Aorta (tissue), 5 donors: ENCODE measurements at regions not wholly inside any gene's neighbourhood (a gene's known extent, or its start where the extent isn't known, plus 50 kb on each side); places are given as distances from the start of the nearest gene placed in this dataset.

ENCODE experiments used
- ATAC-seq: fragments of 200-7000 bp; cut with Tn5 transposase; one replicate; pipeline ENCODE4 v1.9.1; 2022; ENCODE audit warnings: moderate library complexity; ENCODE audit not compliant: low FRiP score
- DNase-seq, 2 donors: peaks; one replicate each; pipeline ENCODE4 v3.0.0-alpha.2; 2020
- H3K27ac ChIP-seq, 2 donors: one replicate each; pipeline ENCODE4 v1.5.1; 2013; ENCODE audit warnings: low read length in 2 of 2, mild to moderate bottlenecking in 2 of 2, moderate library complexity in 2 of 2, control low read depth in 1 of 2, inconsistent platforms in 1 of 2, low read depth in 1 of 2
- H3K27me3 ChIP-seq, 2 donors: one replicate each; pipeline ENCODE4 v1.6.1; 2013; ENCODE audit warnings: control low read depth in 1 of 2, low read length in 1 of 2, mild to moderate bottlenecking in 1 of 2, moderate library complexity in 1 of 2; ENCODE audit not compliant: insufficient read depth in 2 of 2, control insufficient read depth in 1 of 2
- H3K36me3 ChIP-seq, 2 donors: one replicate each; pipeline ENCODE4 v1.6.1; 2013; ENCODE audit warnings: control low read depth in 1 of 2, low read length in 1 of 2, mild to moderate bottlenecking in 1 of 2; ENCODE audit not compliant: insufficient read depth in 2 of 2, control insufficient read depth in 1 of 2
- H3K4me1 ChIP-seq, 2 donors: one replicate each; pipeline ENCODE4 v1.6.1; 2013; ENCODE audit warnings: low read length in 2 of 2, control low read depth in 1 of 2, mild to moderate bottlenecking in 1 of 2, moderate library complexity in 1 of 2; ENCODE audit not compliant: insufficient read depth in 2 of 2, control insufficient read depth in 1 of 2
- H3K4me3 ChIP-seq, 2 donors: one replicate each; pipeline ENCODE4 v1.5.1; 2013; ENCODE audit warnings: low read length in 2 of 2, control low read depth in 1 of 2, mild to moderate bottlenecking in 1 of 2
- H3K9me3 ChIP-seq: one replicate; pipeline ENCODE4 v1.6.1; 2013; ENCODE audit warnings: mild to moderate bottlenecking, low read length; ENCODE audit not compliant: control insufficient read depth
- WGBS, 2 donors: extraction: QIAGEN DNeasy Blood & Tissue Kit; methylation state at CpG; one replicate each; pipeline ENCODE4 v1.1.7; 2013; 5-methylcytosine and 5-hydroxymethylcytosine counted together
- intact Hi-C, 2 donors: fragments of 100-400 bp; cut with DNase I; formaldehyde crosslinking; loops; one replicate each; pipeline versions ENCODE4 v1.14.2 to v1.15.0; 2022
- donor health status: healthy with polysubstance abuse.
- donor health status: Bipolar disorder and iron deficiency.
- donor health status: DM: no; HTN: no; CAD: no.
- donor health status: DM: no; HTN: no; CAD: no.
- donor health status: DM: yes; HTN: yes; CAD: no.

GRCh38 chr12:75974323-75975187, 57.0 kb downstream of the PHLDA1 start:
- ATAC-seq (no peak), DNase-seq (peak in 1 of 2 donors; percentile 68)
- 74 to 81% methylated on average over 5 of the region's 5 CpGs for WGBS, 2 donors
- Histone ChIP-seq H3K36me3 (no peaks in the 10 kb centered on the region), H3K4me1 (peaks cover 7 to 10% of the 10 kb centered on the region in 2 donors), H3K4me3 (no peak overlapping the region), H3K27ac (no peak overlapping the region), H3K27me3 (no peaks in the 10 kb centered on the region), H3K9me3 (no peaks in the 10 kb centered on the region)
- intact Hi-C loops = loop anchor here (5.0 to 10.0 kb wide), 2 partner anchors 58 to 160 kb away; partner anchors contain the start of gene PHLDA1 (in 2 of the 2)

DNA sequence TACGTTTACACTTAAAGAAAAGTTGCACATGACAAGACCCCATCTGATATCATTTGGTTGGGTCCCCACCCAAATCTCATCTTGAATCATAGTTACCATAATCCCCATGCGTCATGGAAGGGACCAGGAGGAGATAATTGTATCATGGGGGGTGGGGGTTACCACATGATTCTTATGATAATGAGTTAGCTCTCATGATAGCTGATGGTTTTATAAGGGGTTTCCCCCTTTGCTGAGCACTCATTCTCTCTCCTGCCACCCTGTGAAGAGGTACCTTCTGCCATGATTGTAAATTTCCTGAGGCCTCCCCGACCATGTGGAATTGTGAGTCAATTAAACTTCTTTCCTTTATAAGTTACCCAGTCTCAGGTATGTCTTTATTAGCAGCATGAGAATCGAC, 60.3 kb downstream of the PHLDA1 start:
- no peak for ATAC-seq
- H3K4me1 ChIP-seq = no peaks in the 10 kb centered on the region
- H3K4me3 ChIP-seq = no peak overlapping the region
- no peaks in the 10 kb centered on the region for H3K27me3 ChIP-seq
- no peaks in the 10 kb centered on the region for H3K36me3 ChIP-seq
- no peak overlapping the region for H3K27ac ChIP-seq
- intact Hi-C loops = loop anchor here in 1 of 2 donors (10.0 kb wide), 1 partner anchor 156 kb away; no protein-coding TSS in a partner anchor
- no peak for DNase-seq
- no peaks in the 10 kb centered on the region for H3K9me3 ChIP-seq
- 95 to 97% methylated on average over 4 of the region's 4 CpGs for WGBS, 2 donors

DNA sequence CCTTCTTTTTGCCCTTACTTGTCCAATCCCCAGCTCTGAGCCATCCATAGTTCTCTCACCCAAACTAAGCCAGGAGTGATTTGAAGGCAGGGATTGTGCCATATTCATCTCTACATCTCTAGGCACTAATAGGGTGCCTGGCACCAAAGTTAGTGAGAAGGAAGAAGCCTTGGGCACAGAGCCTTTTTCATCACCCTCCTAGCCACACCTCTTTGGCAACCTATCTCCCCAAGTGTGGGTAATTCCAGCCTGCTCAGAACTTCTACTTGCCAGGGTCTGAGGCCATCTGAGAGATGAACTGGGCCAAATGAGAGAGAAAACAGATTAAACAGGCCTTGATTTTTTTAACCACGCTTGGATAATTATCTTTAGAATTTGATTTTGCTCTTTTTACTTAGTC, 61.3 kb downstream of the PHLDA1 start:
- ATAC-seq = no peak
- intact Hi-C loops = loop anchor here in 1 of 2 donors (10.0 kb wide), 1 partner anchor 156 kb away; no protein-coding TSS in a partner anchor
- no peaks in the 10 kb centered on the region for H3K9me3 ChIP-seq
- H3K27ac ChIP-seq = no peak overlapping the region
- no peaks in the 10 kb centered on the region for H3K36me3 ChIP-seq
- no peak overlapping the region for H3K4me3 ChIP-seq
- WGBS, 2 donors = 63 to 75% methylated on average over 1 of the region's 1 CpG
- no peaks in the 10 kb centered on the region for H3K4me1 ChIP-seq
- H3K27me3 ChIP-seq = no peaks in the 10 kb centered on the region
- no peak for DNase-seq

- DNase-seq (peak in 1 of 2 donors; percentile 52), ATAC-seq (no peak)
- no peaks in the 10 kb centered on the region for H3K4me1 ChIP-seq
- intact Hi-C loops = loop anchor here in 1 of 2 donors (10.0 kb wide), 1 partner anchor 155 kb away; no protein-coding TSS in a partner anchor
- H3K27ac ChIP-seq = no peak overlapping the region
- H3K4me3 ChIP-seq = no peak overlapping the region
- 91% methylated on average over 5 of the region's 5 CpGs for WGBS, 2 donors
- no peaks in the 10 kb centered on the region for H3K9me3 ChIP-seq
- no peaks in the 10 kb centered on the region for H3K36me3 ChIP-seq
- no peaks in the 10 kb centered on the region for H3K27me3 ChIP-seq
These were observed 61.8 kb downstream of the PHLDA1 start for GRCh38 chr12:75969768-75970167.

GRCh38 chr12:75965661-75966060, 65.9 kb downstream of the PHLDA1 start:
- no peak overlapping the region for H3K27ac ChIP-seq
- WGBS, 2 donors = 6 to 10% methylated on average over 2 of the region's 2 CpGs
- H3K36me3 ChIP-seq = no peaks in the 10 kb centered on the region
- no peaks in the 10 kb centered on the region for H3K4me1 ChIP-seq
- H3K9me3 ChIP-seq = no peaks in the 10 kb centered on the region
- H3K27me3 ChIP-seq = no peaks in the 10 kb centered on the region
- intact Hi-C loops = no loop called here
- no peak for ATAC-seq
- no peak for DNase-seq
- no peak overlapping the region for H3K4me3 ChIP-seq

DNA sequence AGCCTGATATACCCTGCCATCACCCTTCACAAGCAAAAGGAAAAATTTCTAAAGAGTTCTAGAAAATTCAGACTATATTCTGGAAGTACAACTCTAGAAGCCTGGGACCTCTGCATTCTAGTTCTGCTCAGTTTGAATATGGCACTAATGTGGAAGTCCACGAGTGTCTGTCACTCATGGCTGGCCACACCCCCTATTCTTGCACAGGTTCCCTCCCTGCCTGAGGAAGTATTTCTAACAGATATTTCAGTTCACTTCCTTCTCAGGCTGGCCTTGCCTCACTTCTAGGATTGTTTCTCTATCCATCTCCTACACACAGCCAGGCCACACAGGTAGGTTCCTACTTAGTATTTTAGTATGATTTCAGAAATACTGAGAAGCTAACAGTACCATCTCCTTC, 67.4 kb downstream of the PHLDA1 start:
- peak in 1 of 2 donors; percentile 62 for DNase-seq
- 82 to 87% methylated on average over 1 of the region's 1 CpG for WGBS, 2 donors
- Histone ChIP-seq H3K27me3 (no peaks in the 10 kb centered on the region), H3K36me3 (no peaks in the 10 kb centered on the region), H3K27ac (no peak overlapping the region), H3K4me3 (no peak overlapping the region), H3K4me1 (peaks cover 0 to 4% of the 10 kb centered on the region in 2 donors), H3K9me3 (no peaks in the 10 kb centered on the region)
- intact Hi-C loops = no loop called here
- no peak for ATAC-seq

GRCh38 chr12:75961878-75962277, 69.7 kb downstream of the PHLDA1 start:
- H3K4me3 ChIP-seq = no peak overlapping the region
- WGBS, 2 donors = 98% methylated on average over 4 of the region's 4 CpGs
- no peak for ATAC-seq
- intact Hi-C loops = no loop called here
- peaks cover 0 to 4% of the 10 kb centered on the region in 2 donors for H3K4me1 ChIP-seq
- no peak overlapping the region for H3K27ac ChIP-seq
- H3K27me3 ChIP-seq = no peaks in the 10 kb centered on the region
- H3K36me3 ChIP-seq = no peaks in the 10 kb centered on the region
- no peaks in the 10 kb centered on the region for H3K9me3 ChIP-seq
- no peak for DNase-seq

DNA sequence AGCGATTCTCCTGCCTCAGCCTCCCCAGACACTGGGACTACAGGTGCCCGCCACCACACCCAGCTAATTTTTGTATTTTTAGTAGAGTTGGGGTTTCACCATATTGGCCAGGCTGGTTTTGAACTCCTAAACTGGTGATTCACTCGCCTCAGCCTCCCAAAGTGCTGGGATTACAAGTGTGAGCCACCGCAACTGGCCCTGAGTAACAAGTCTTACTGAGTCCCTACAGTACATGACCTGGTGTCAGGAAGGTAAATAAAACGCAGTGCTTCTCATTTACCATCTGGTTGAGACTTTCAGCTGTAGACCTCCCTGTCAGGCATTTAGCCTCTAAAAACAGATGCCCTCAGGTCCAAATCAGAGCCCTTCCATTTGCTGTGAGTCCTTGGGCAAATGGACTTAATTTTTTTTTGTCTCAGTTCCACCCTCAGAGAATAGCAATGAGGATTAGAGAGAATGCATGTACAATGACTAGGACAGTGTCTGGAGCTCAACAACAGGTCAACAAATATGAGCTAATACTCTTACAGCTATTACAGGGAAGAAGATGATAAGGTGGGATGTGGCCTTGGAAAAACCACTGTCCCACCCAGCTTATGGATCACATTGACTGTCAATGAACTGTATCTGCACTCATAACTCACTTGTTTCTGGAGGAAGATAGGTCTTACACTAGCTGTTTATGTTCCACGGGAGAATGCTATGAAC, 70.5 kb downstream of the PHLDA1 start:
- H3K4me1 ChIP-seq = peaks cover 0 to 4% of the 10 kb centered on the region in 2 donors
- no peaks in the 10 kb centered on the region for H3K9me3 ChIP-seq
- no peaks in the 10 kb centered on the region for H3K36me3 ChIP-seq
- no peak overlapping the region for H3K27ac ChIP-seq
- DNase-seq = no peak
- WGBS, 2 donors = 98% methylated on average over 6 of the region's 6 CpGs
- intact Hi-C loops = no loop called here
- H3K27me3 ChIP-seq = no peaks in the 10 kb centered on the region
- H3K4me3 ChIP-seq = no peak overlapping the region
- ATAC-seq = no peak
